ENCODE measurements at regions not wholly inside any gene's neighbourhood (a gene's known extent, or its start where the extent isn't known, plus 50 kb on each side); places are given as distances from the start of the nearest gene placed in this dataset.

DNA sequence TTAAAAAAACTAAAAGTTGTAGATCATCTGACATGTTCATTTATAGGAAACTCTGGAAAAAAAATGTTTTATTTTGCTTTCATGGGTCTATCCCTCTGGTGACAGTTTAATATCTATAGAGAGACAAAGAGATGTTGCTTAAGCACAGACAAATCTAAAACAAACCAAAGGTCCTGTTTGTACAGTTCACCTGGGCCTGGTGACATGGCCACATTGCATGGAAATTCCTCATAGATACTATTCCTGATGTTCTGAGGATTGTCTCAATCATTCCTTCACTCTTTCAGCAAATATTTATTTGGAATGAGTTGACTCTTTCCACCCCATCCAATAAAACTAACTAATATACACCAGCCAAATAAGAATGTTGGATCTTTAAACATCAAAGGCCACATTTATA, 259.1 kb upstream of the NOCT start:
- Mint-ChIP-seq H3K9me3 (ENCODE audit: low read depth, unreplicated experiment) (peaks cover 4% of the 10 kb centered on the region), H3K27me3 (ENCODE audit: unreplicated experiment) (no peaks in the 10 kb centered on the region), H3K4me1 (ENCODE audit: low read depth, unreplicated experiment) (no peaks in the 10 kb centered on the region), H3K27ac (ENCODE audit: unreplicated experiment) (no peak overlapping the region), H3K36me3 (ENCODE audit: insufficient read depth, unreplicated experiment) (no peaks in the 10 kb centered on the region), H3K4me3 (ENCODE audit: low read depth, unreplicated experiment) (no peak overlapping the region)
- TF ChIP-seq, protein P1, sequence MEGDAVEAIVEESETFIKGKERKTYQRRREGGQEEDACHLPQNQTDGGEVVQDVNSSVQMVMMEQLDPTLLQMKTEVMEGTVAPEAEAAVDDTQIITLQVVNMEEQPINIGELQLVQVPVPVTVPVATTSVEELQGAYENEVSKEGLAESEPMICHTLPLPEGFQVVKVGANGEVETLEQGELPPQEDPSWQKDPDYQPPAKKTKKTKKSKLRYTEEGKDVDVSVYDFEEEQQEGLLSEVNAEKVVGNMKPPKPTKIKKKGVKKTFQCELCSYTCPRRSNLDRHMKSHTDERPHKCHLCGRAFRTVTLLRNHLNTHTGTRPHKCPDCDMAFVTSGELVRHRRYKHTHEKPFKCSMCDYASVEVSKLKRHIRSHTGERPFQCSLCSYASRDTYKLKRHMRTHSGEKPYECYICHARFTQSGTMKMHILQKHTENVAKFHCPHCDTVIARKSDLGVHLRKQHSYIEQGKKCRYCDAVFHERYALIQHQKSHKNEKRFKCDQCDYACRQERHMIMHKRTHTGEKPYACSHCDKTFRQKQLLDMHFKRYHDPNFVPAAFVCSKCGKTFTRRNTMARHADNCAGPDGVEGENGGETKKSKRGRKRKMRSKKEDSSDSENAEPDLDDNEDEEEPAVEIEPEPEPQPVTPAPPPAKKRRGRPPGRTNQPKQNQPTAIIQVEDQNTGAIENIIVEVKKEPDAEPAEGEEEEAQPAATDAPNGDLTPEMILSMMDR (IDR thresholded peaks at IDR 0.05; ENCODE audit: unreplicated experiment), result no peak
- CTCF ChIA-PET, result no interaction called here
- intact Hi-C loops (cut with micrococcal nuclease; ENCODE audit: unreplicated experiment), result no loop called here
- DNase-seq, result no peak
- no TSS peak for BruUV-seq (replicated peaks)

- no peak for DNase-seq
- intact Hi-C loops (cut with micrococcal nuclease; ENCODE audit: unreplicated experiment), result no loop called here
- Mint-ChIP-seq H3K4me1 (ENCODE audit: low read depth, unreplicated experiment) (no peaks in the 10 kb centered on the region), H3K9me3 (ENCODE audit: low read depth, unreplicated experiment) (peaks cover 4% of the 10 kb centered on the region), H3K4me3 (ENCODE audit: low read depth, unreplicated experiment) (no peak overlapping the region), H3K36me3 (ENCODE audit: insufficient read depth, unreplicated experiment) (no peaks in the 10 kb centered on the region), H3K27ac (ENCODE audit: unreplicated experiment) (no peak overlapping the region), H3K27me3 (ENCODE audit: unreplicated experiment) (no peaks in the 10 kb centered on the region)
- CTCF ChIA-PET, result no interaction called here
- TF ChIP-seq, protein P1 (IDR thresholded peaks at IDR 0.05; ENCODE audit: unreplicated experiment), result no peak
- BruUV-seq (replicated peaks), result no TSS peak
Observed at GRCh38 chr4:138751309-138751708, 264.3 kb upstream of the NOCT start.

- intact Hi-C loops (cut with micrococcal nuclease; ENCODE audit: unreplicated experiment), result no loop called here
- no TSS peak for BruUV-seq (replicated peaks)
- TF ChIP-seq, protein P1 (IDR thresholded peaks at IDR 0.05; ENCODE audit: unreplicated experiment), result no peak
- H3K9me3 Mint-ChIP-seq (ENCODE audit: low read depth, unreplicated experiment), result peaks cover 2% of the 10 kb centered on the region
- H3K4me1 Mint-ChIP-seq (ENCODE audit: low read depth, unreplicated experiment), result no peaks in the 10 kb centered on the region
- CTCF ChIA-PET, result no interaction called here
- no peaks in the 10 kb centered on the region for H3K27me3 Mint-ChIP-seq (ENCODE audit: unreplicated experiment)
- no peak overlapping the region for H3K27ac Mint-ChIP-seq (ENCODE audit: unreplicated experiment)
- DNase-seq, result no peak
- H3K4me3 Mint-ChIP-seq (ENCODE audit: low read depth, unreplicated experiment), result no peak overlapping the region
- no peaks in the 10 kb centered on the region for H3K36me3 Mint-ChIP-seq (ENCODE audit: insufficient read depth, unreplicated experiment)
Observed at GRCh38 chr4:138749303-138749702, 266.3 kb upstream of the NOCT start.

GRCh38 chr4:138741766-138742377, 273.7 kb upstream of the NOCT start:
- Mint-ChIP-seq H3K36me3 (ENCODE audit: insufficient read depth, unreplicated experiment) (no peaks in the 10 kb centered on the region), H3K27ac (ENCODE audit: unreplicated experiment) (no peak overlapping the region)
- intact Hi-C loops (cut with micrococcal nuclease; ENCODE audit: unreplicated experiment), result no loop called here

More at GRCh38 chr4:138741766-138742377, 273.7 kb upstream of the NOCT start:
- TF ChIP-seq, protein P1 (IDR thresholded peaks at IDR 0.05; ENCODE audit: unreplicated experiment), result no peak
- no peaks in the 10 kb centered on the region for H3K27me3 Mint-ChIP-seq (ENCODE audit: unreplicated experiment)
- no peaks in the 10 kb centered on the region for H3K9me3 Mint-ChIP-seq (ENCODE audit: low read depth, unreplicated experiment)
- BruUV-seq (replicated peaks), result no TSS peak
- CTCF ChIA-PET, result no interaction called here
- H3K4me1 Mint-ChIP-seq (ENCODE audit: low read depth, unreplicated experiment), result no peaks in the 10 kb centered on the region
- H3K4me3 Mint-ChIP-seq (ENCODE audit: low read depth, unreplicated experiment), result no peak overlapping the region
- DNase-seq, result no peak

All from Calu3 (cell line).